PC-3 (cell line): ENCODE measurements at regions not wholly inside any gene's neighbourhood (a gene's known extent, or its start where the extent isn't known, plus 50 kb on each side); places are given as distances from the start of the nearest gene placed in this dataset.

Source experiments
- ATAC-seq: fragments of 200-7000 bp; cut with Tn5 transposase; 2 replicates; pipeline ENCODE4 v1.9.1; 2020; ENCODE audit warnings: mild to moderate bottlenecking, moderate library complexity
- BruUV-seq: library from RNA; stranded (reverse); fragments of 400-500 nt; replicated peaks from 2 replicates; lab custom pipeline; 2021; lab: Mats Ljungman, UMichigan
- CTCF ChIA-PET: fragments of 300-600 bp; sonication (Branson Sonifier 250); formaldehyde crosslinking; loops from one replicate; lab custom pipeline; 2022; ENCODE audit warnings: antibody characterized with exemption; lab: Charles Lee
- POLR2A ChIA-PET: fragments of 300-600 bp; sonication (Branson Sonifier 250); formaldehyde crosslinking; loops from one replicate; lab custom pipeline; 2022; ENCODE audit warnings: antibody characterized with exemption; ENCODE audit not compliant: unreplicated experiment; lab: Charles Lee
- DNase-seq: peaks from one replicate; pipeline ENCODE4 v3.0.0-alpha.2; 2015
- H2AFZ ChIP-seq: fragments of 300-600 bp; sonication (generic); 2 replicates; pipeline ENCODE4 v1.6.0; 2016; ENCODE audit warnings: antibody characterized with exemption, low read length
- H3F3A ChIP-seq: fragments of 300-600 bp; sonication (generic); one replicate; pipeline ENCODE4 v1.6.0; 2017; ENCODE audit warnings: antibody characterized with exemption, low read length, control low read depth, mild to moderate bottlenecking; ENCODE audit not compliant: unreplicated experiment
- H3K27ac ChIP-seq: fragments of 300-600 bp; sonication (generic); 2 replicates; pipeline ENCODE4 v1.5.1; 2016; ENCODE audit warnings: mild to moderate bottlenecking, low read length
- H3K27me3 ChIP-seq: fragments of 300-600 bp; sonication (generic); 2 replicates; pipeline ENCODE4 v1.6.1; 2016; ENCODE audit warnings: low read length, mixed read lengths
- H3K36me3 ChIP-seq: fragments of 300-600 bp; sonication (generic); 2 replicates; pipeline ENCODE4 v1.6.1; 2016; ENCODE audit warnings: low read depth, mixed run types, low read length, mixed read lengths
- H3K4me1 ChIP-seq: fragments of 300-600 bp; sonication (generic); 2 replicates; pipeline ENCODE4 v1.5.1; 2016; ENCODE audit warnings: low read length; ENCODE audit not compliant: insufficient read depth
- H3K4me2 ChIP-seq: fragments of 300-600 bp; sonication (generic); 2 replicates; pipeline ENCODE4 v1.6.0; 2016; ENCODE audit warnings: low read length
- H3K4me3 ChIP-seq: fragments of 300-600 bp; sonication (generic); 2 replicates; pipeline ENCODE4 v1.5.1; 2016; ENCODE audit warnings: mild to moderate bottlenecking, low read length, mixed read lengths
- H3K79me2 ChIP-seq: fragments of 300-600 bp; sonication (generic); 2 replicates; pipeline ENCODE4 v1.6.1; 2017; ENCODE audit warnings: low read length, mixed read lengths
- H3K9ac ChIP-seq: fragments of 300-600 bp; sonication (generic); 2 replicates; pipeline ENCODE4 v1.6.0; 2016; ENCODE audit warnings: mild to moderate bottlenecking, low read length
- H3K9me2 ChIP-seq: fragments of 300-600 bp; sonication (generic); replicated peaks from 2 replicates; pipeline ENCODE4 v1.6.1; 2016; ENCODE audit warnings: mixed run types, low read length, mixed read lengths
- H3K9me3 ChIP-seq: fragments of 300-600 bp; sonication (generic); 2 replicates; pipeline ENCODE4 v1.6.1; 2016; ENCODE audit warnings: low read length, mixed read lengths
- H4K20me1 ChIP-seq: fragments of 300-600 bp; sonication (generic); 2 replicates; pipeline ENCODE4 v1.6.1; 2016; ENCODE audit warnings: low read length, mixed read lengths
- EZH2 ChIP-seq: fragments of 300-600 bp; sonication (generic); IDR thresholded peaks from one replicate; pipeline ENCODE4 v1.6.1; 2017; ENCODE audit warnings: antibody characterized with exemption, mild to moderate bottlenecking, low read length; ENCODE audit not compliant: unreplicated experiment
- EZH2phosphoT487 ChIP-seq: fragments of 300-600 bp; sonication (generic); IDR thresholded peaks from 2 replicates; pipeline ENCODE4 v1.6.1; 2018; ENCODE audit warnings: mild to moderate bottlenecking, antibody characterized with exemption, low read length, borderline replicate concordance
- intact Hi-C: fragments of 100-400 bp; cut with micrococcal nuclease; formaldehyde crosslinking; loops from 2 replicates; pipeline ENCODE4 v1.9.0; 2023
- TF ChIP-seq, protein P1 (sequence below): fragments of 300-600 bp; sonication (generic); conservative IDR thresholded peaks from 2 replicates; pipeline ENCODE4 v1.5.1; 2017; ENCODE audit warnings: antibody characterized with exemption, low read depth, mild to moderate bottlenecking, low read length

DNA sequence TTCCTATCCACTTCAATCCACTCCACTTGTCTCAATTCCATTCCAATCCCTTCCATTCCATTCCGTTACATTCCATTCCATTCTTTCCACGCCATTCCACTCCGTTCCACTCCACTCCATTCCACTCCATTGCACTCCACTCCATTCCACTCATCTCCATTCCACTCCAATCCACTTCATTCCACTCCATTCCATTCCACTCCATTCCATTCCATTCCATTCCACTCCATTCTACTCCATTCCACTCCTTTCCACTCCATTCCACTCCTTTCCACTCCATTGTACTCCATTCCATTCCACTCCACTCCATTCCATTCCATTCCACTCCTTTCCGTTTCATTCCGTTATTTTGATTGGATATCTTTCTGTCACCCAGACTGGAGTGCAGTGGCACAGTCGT, 1158.7 kb downstream of the TSPY10 start:
- TF ChIP-seq EZH2phosphoT487: no peak
- TF ChIP-seq, protein P1, sequence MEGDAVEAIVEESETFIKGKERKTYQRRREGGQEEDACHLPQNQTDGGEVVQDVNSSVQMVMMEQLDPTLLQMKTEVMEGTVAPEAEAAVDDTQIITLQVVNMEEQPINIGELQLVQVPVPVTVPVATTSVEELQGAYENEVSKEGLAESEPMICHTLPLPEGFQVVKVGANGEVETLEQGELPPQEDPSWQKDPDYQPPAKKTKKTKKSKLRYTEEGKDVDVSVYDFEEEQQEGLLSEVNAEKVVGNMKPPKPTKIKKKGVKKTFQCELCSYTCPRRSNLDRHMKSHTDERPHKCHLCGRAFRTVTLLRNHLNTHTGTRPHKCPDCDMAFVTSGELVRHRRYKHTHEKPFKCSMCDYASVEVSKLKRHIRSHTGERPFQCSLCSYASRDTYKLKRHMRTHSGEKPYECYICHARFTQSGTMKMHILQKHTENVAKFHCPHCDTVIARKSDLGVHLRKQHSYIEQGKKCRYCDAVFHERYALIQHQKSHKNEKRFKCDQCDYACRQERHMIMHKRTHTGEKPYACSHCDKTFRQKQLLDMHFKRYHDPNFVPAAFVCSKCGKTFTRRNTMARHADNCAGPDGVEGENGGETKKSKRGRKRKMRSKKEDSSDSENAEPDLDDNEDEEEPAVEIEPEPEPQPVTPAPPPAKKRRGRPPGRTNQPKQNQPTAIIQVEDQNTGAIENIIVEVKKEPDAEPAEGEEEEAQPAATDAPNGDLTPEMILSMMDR: no peak
- TF ChIP-seq EZH2: no peak

More for the DNA sequence above, 1158.7 kb downstream of the TSPY10 start:
- BruUV-seq: no TSS peak
- Histone ChIP-seq H3K4me2 (no peak overlapping the region), H3K9me2 (no peaks in the 10 kb centered on the region), H4K20me1 (no peaks in the 10 kb centered on the region), H2AFZ (no peak overlapping the region), H3F3A (no peaks in the 10 kb centered on the region), H3K9ac (no peak overlapping the region), H3K9me3 (no peaks in the 10 kb centered on the region), H3K36me3 (no peaks in the 10 kb centered on the region), H3K27me3 (no peaks in the 10 kb centered on the region), H3K27ac (no peak overlapping the region), H3K4me1 (no peaks in the 10 kb centered on the region), H3K4me3 (no peak overlapping the region), H3K79me2 (no peaks in the 10 kb centered on the region)
- DNase-seq (no peak), ATAC-seq (no peak)
- ChIA-PET CTCF (no interaction called here), POLR2A (no interaction called here)
- intact Hi-C loops: no loop called here
